BJ (cell line): ENCODE measurements at regions not wholly inside any gene's neighbourhood (a gene's known extent, or its start where the extent isn't known, plus 50 kb on each side); places are given as distances from the start of the nearest gene placed in this dataset.

Source experiments
- CTCF ChIA-PET: fragments of 350-600 bp; formaldehyde crosslinking; extraction: SDS; loops from one replicate; lab custom pipeline; 2021; ENCODE audit warnings: antibody characterized with exemption, inconsistent platforms; lab: Yijun Ruan, JAX
- POLR2A ChIA-PET: fragments of 300-600 bp; sonication (Branson Sonifier 250); formaldehyde crosslinking; extraction: SDS; loops from one replicate; lab custom pipeline; 2021; ENCODE audit warnings: antibody characterized with exemption; lab: Charles Lee
- DNase-seq: peaks from one replicate; pipeline ENCODE4 v3.0.0-alpha.2; 2011; ENCODE audit warnings: low read depth
- H3K27me3 ChIP-seq: 2 replicates; pipeline ENCODE4 v1.6.0; 2011; ENCODE audit warnings: low read length; ENCODE audit not compliant: control insufficient read depth, insufficient read depth
- H3K36me3 ChIP-seq: 2 replicates; pipeline ENCODE4 v1.5.1; 2011; ENCODE audit warnings: low read length; ENCODE audit not compliant: control insufficient read depth, insufficient read depth
- H3K4me3 ChIP-seq: 2 replicates; pipeline ENCODE4 v1.5.1; 2011; ENCODE audit warnings: low read depth, mild to moderate bottlenecking, control low read depth, low read length
- TF ChIP-seq, protein P1 (sequence below): IDR thresholded peaks from 2 replicates; pipeline ENCODE4 v1.5.1; 2011; ENCODE audit warnings: low read depth, mild to moderate bottlenecking, control low read depth, inconsistent platforms, low read length, moderate library complexity; ENCODE audit not compliant: insufficient read depth

DNA sequence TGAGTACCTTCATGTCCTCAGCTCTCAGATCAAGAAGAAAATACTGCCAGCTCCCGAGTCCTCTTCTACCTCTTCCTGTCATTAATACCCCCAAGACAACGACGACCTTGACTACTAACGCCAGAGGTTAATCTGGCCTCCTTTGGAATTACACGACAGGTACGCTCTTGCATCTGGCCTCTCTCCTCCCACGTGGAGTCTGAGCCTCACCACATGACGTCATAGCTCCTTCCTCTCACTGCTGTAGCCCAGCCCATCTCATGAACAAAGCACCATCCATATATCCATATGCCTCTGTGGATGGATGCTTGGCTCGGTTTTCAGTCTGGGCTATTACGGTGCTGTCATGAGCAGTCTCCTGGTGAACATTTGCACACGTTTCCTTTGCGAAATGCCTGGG lies 110.2 kb upstream of the TNRC6C start:
- Histone ChIP-seq H3K4me3 (no peak overlapping the region), H3K36me3 (no peaks in the 10 kb centered on the region), H3K27me3 (no peaks in the 10 kb centered on the region)
- ChIA-PET CTCF (interaction anchor here (0.6 kb wide), 1 partner anchor 38 kb away, joined by 5 read pairs; no protein-coding TSS in a partner anchor), POLR2A (no interaction called here)
- no peak for DNase-seq
- TF ChIP-seq, protein P1, sequence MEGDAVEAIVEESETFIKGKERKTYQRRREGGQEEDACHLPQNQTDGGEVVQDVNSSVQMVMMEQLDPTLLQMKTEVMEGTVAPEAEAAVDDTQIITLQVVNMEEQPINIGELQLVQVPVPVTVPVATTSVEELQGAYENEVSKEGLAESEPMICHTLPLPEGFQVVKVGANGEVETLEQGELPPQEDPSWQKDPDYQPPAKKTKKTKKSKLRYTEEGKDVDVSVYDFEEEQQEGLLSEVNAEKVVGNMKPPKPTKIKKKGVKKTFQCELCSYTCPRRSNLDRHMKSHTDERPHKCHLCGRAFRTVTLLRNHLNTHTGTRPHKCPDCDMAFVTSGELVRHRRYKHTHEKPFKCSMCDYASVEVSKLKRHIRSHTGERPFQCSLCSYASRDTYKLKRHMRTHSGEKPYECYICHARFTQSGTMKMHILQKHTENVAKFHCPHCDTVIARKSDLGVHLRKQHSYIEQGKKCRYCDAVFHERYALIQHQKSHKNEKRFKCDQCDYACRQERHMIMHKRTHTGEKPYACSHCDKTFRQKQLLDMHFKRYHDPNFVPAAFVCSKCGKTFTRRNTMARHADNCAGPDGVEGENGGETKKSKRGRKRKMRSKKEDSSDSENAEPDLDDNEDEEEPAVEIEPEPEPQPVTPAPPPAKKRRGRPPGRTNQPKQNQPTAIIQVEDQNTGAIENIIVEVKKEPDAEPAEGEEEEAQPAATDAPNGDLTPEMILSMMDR = no peak

DNA sequence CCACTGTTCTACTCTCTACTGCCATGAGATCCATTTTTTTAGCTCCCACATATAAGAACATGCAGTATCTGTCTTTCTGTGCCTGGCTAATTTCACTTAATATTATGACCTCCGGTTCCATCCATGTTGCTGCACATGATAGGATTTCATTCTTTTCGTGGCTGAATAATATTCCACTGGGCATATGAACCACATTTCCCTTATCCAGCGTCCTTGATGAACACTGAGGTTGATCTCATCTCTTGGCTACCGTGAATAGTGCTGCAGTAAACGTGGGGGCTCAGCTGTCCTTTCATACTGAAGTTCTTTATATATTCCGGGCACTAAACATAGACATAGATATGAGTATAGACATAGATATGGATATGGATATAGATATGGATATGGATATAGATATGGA lies 109.3 kb upstream of the TNRC6C start:
- no peaks in the 10 kb centered on the region for H3K27me3 ChIP-seq
- POLR2A ChIA-PET = no interaction called here
- no peaks in the 10 kb centered on the region for H3K36me3 ChIP-seq
- no peak for DNase-seq
- TF ChIP-seq, protein P1 = no peak
- CTCF ChIA-PET = interaction anchor here (0.8 kb wide), 1 partner anchor 16 kb away, joined by 3 read pairs; no protein-coding TSS in a partner anchor
- no peak overlapping the region for H3K4me3 ChIP-seq

DNA sequence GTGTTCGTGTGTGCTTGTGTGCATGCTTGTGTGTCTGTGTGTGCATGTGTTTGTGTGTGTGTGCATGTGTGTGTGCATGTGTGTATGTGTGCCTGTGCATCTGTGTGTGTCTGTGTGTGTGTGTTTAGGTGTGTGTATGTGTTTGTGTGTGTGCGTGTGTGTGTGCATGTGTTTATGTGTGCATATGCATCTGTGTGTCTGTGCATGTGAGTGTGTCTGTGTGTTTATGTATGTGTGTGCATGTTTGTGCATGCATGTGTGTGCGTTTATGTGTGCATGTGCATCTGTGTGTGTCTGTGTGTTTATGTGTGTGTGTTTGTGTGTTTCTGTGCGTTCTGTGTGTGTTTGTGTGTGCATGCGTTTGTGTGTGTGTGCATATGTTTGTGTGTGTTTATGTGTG lies 106.6 kb upstream of the TNRC6C start:
- ChIA-PET POLR2A (no interaction called here), CTCF (no interaction called here)
- Histone ChIP-seq H3K4me3 (no peak overlapping the region), H3K36me3 (no peaks in the 10 kb centered on the region), H3K27me3 (no peaks in the 10 kb centered on the region)
- TF ChIP-seq, protein P1 = no peak
- no peak for DNase-seq

DNA sequence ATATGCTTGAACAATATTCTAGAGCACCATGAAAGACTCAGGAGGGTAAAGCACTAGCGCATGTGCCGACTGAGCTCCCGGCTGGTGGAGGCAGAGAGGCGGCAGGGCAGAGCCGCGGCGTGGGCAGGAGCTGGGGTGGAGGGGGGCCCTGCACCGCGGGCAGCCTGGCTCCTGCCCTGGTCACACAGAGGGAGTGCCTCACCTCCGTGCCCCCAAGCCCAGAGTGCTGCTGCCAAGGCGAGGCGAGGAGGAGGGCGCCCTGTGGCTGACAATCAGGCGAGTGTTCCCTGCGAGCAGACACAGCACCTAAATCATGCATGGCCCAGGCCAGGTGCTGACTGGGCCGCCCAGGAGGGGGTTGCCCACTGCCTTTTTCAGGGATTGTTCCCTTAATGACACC lies 105.8 kb upstream of the TNRC6C start:
- peaks cover 1% of the 10 kb centered on the region for H3K27me3 ChIP-seq
- POLR2A ChIA-PET = no interaction called here
- no peaks in the 10 kb centered on the region for H3K36me3 ChIP-seq
- H3K4me3 ChIP-seq = no peak overlapping the region
- CTCF ChIA-PET = interaction anchor here (0.9 to 1.1 kb wide), 2 partner anchors 10 to 11 kb away, joined by 3 to 4 read pairs; no protein-coding TSS in a partner anchor
- no peak for DNase-seq
- TF ChIP-seq, protein P1 = no peak

DNA sequence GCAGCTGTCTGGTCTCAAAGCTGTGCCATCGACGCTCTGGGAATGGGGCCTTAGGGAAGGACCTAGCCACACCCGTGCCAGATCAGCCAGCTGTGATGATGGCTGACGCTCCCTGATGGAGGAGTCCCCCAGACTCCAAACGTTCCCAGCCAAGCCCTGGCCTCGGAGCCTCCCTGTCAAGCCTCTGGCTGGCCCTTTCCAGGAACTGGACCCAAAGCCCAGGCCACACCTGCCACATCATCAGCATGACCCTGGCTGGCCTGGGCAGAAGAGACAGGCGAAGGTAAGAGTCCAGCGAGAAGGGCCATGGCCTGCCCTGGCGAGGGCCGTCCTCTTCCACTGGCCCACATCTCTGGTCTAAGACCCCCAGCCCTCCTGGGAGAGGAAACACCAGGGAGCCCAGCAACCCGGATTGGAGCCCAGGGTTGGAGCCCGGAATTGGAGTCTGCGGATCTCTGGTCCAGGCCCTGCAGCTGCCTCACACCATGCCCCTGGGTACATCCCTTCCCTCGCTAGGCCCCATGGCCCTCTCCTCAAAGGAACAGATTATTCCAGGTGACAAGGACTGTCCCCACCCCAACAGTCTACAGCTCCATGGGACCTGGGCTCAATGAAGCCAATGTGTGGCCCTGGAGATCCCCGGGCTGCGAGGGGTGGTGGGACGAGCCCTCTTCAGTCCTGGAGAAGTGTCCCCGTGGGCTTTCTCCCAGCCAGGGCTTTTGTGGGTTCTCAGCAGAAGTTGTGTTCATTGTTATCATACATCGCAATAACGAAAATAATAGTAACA lies 105.1 kb upstream of the TNRC6C start:
- ChIA-PET CTCF (interaction anchor here (0.9 to 1.1 kb wide), 2 partner anchors 11 kb away, joined by 3 to 4 read pairs; no protein-coding TSS in a partner anchor), POLR2A (no interaction called here)
- H3K4me3 ChIP-seq = no peak overlapping the region
- no peaks in the 10 kb centered on the region for H3K36me3 ChIP-seq
- TF ChIP-seq, protein P1 = no peak
- no peak for DNase-seq
- peaks cover 1% of the 10 kb centered on the region for H3K27me3 ChIP-seq
